ENCODE measurements at regions not wholly inside any gene's neighbourhood (a gene's known extent, or its start where the extent isn't known, plus 50 kb on each side); places are given as distances from the start of the nearest gene placed in this dataset.

GRCh38 chr2:144230033-144230432 lies 289.9 kb downstream of the ZEB2 start:
- TF ChIP-seq CTCF (IDR thresholded peaks at IDR 0.05 in 8 of 11, conservative IDR thresholded peaks at IDR 0.05 in 3 of 11): no peak
- no peak for TF ChIP-seq POLR2AphosphoS5 (IDR thresholded peaks at IDR 0.05)
- no peak for TF ChIP-seq POLR2A (IDR thresholded peaks at IDR 0.05)

All from spleen (tissue), 7 donors.